HepG2 (cell line): ENCODE measurements at regions not wholly inside any gene's neighbourhood (a gene's known extent, or its start where the extent isn't known, plus 50 kb on each side); places are given as distances from the start of the nearest gene placed in this dataset.

Experiments used
- CEBPB ChIP-seq: IDR thresholded peaks from 2 replicates; pipeline ENCODE4 v1.6.1; 2011; ENCODE audit warnings: low read depth, low read length, improper control_type of control experiment, borderline replicate concordance
- CHD4 ChIP-seq: fragments of 200-600 bp; sonication (generic); IDR thresholded peaks from 2 replicates; pipeline ENCODE4 v1.7.0; 2017; ENCODE audit warnings: mild to moderate bottlenecking, low read length, borderline replicate concordance
- KDM1A ChIP-seq: IDR thresholded peaks from 2 replicates; pipeline ENCODE4 v1.6.1; 2016; ENCODE audit warnings: missing compliant biosample characterization
- MIXL1 ChIP-seq: IDR thresholded peaks from 2 replicates; pipeline ENCODE4 v1.6.1; 2016
- STAT5B ChIP-seq: sonication (generic); formaldehyde crosslinking; IDR thresholded peaks from 2 replicates; pipeline ENCODE4 v1.4.0; 2020; ENCODE audit warnings: missing genetic modification reagents
- ZKSCAN8 ChIP-seq: IDR thresholded peaks from 2 replicates; pipeline ENCODE4 v1.6.1; 2016; ENCODE audit warnings: borderline replicate concordance, missing genetic modification reagents, missing compliant biosample characterization
- ZNF232 ChIP-seq: sonication (generic); formaldehyde crosslinking; IDR thresholded peaks from 2 replicates; pipeline ENCODE4 v1.4.0; 2020; ENCODE audit warnings: missing genetic modification reagents, borderline replicate concordance
- TF ChIP-seq, protein P1 (sequence below), 2 experiments: IDR thresholded peaks; 2 replicates each; pipeline ENCODE4 v1.6.1; 2011 to 2012; ENCODE audit warnings: low read length in 2 of 2, borderline replicate concordance in 1 of 2, low read depth in 1 of 2, mild to moderate bottlenecking in 1 of 2, moderate library complexity in 1 of 2
- TF ChIP-seq, protein P2 (sequence below): sonication (generic); formaldehyde crosslinking; IDR thresholded peaks from 2 replicates; pipeline ENCODE4 v1.5.0; 2020; ENCODE audit warnings: mild to moderate bottlenecking, missing genetic modification reagents, moderate library complexity
- TF ChIP-seq, protein P3 (sequence below): sonication (generic); formaldehyde crosslinking; IDR thresholded peaks from 2 replicates; pipeline ENCODE4 v1.8.1; 2022; ENCODE audit warnings: low read depth, mild to moderate bottlenecking, missing genetic modification reagents

DNA sequence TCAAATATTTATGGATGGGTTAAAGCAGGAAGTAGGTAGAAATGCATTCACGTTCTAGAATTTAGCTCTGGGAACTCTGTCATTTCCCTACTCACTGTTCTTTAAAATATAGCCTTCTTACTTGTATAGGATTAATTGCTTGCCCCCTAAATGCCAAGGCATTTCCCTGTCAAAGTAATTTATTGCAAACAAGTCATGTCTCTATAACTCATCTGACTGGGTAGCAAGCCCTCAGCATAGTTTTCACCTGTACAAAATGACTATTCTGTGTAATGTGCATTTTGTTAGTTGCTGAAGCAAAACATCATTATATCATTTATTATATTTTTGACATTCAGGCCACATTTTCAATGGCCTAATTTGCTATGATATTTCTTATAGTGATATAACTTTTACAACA, 1308.2 kb upstream of the EPHA6 start:
- no peak for TF ChIP-seq MIXL1
- TF ChIP-seq, protein P1, sequence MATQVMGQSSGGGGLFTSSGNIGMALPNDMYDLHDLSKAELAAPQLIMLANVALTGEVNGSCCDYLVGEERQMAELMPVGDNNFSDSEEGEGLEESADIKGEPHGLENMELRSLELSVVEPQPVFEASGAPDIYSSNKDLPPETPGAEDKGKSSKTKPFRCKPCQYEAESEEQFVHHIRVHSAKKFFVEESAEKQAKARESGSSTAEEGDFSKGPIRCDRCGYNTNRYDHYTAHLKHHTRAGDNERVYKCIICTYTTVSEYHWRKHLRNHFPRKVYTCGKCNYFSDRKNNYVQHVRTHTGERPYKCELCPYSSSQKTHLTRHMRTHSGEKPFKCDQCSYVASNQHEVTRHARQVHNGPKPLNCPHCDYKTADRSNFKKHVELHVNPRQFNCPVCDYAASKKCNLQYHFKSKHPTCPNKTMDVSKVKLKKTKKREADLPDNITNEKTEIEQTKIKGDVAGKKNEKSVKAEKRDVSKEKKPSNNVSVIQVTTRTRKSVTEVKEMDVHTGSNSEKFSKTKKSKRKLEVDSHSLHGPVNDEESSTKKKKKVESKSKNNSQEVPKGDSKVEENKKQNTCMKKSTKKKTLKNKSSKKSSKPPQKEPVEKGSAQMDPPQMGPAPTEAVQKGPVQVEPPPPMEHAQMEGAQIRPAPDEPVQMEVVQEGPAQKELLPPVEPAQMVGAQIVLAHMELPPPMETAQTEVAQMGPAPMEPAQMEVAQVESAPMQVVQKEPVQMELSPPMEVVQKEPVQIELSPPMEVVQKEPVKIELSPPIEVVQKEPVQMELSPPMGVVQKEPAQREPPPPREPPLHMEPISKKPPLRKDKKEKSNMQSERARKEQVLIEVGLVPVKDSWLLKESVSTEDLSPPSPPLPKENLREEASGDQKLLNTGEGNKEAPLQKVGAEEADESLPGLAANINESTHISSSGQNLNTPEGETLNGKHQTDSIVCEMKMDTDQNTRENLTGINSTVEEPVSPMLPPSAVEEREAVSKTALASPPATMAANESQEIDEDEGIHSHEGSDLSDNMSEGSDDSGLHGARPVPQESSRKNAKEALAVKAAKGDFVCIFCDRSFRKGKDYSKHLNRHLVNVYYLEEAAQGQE (IDR thresholded peaks at IDR 0.05; ENCODE audit: borderline replicate concordance in 1 of 2, low read depth in 1 of 2, low read length in 2 of 2): no peak
- no peak for TF ChIP-seq ZNF232 (CRISPR knock-in tag)
- TF ChIP-seq, protein P2, sequence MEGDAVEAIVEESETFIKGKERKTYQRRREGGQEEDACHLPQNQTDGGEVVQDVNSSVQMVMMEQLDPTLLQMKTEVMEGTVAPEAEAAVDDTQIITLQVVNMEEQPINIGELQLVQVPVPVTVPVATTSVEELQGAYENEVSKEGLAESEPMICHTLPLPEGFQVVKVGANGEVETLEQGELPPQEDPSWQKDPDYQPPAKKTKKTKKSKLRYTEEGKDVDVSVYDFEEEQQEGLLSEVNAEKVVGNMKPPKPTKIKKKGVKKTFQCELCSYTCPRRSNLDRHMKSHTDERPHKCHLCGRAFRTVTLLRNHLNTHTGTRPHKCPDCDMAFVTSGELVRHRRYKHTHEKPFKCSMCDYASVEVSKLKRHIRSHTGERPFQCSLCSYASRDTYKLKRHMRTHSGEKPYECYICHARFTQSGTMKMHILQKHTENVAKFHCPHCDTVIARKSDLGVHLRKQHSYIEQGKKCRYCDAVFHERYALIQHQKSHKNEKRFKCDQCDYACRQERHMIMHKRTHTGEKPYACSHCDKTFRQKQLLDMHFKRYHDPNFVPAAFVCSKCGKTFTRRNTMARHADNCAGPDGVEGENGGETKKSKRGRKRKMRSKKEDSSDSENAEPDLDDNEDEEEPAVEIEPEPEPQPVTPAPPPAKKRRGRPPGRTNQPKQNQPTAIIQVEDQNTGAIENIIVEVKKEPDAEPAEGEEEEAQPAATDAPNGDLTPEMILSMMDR (CRISPR knock-in tag): no peak
- TF ChIP-seq KDM1A (CRISPR knock-in tag): no peak
- TF ChIP-seq, protein P3, sequence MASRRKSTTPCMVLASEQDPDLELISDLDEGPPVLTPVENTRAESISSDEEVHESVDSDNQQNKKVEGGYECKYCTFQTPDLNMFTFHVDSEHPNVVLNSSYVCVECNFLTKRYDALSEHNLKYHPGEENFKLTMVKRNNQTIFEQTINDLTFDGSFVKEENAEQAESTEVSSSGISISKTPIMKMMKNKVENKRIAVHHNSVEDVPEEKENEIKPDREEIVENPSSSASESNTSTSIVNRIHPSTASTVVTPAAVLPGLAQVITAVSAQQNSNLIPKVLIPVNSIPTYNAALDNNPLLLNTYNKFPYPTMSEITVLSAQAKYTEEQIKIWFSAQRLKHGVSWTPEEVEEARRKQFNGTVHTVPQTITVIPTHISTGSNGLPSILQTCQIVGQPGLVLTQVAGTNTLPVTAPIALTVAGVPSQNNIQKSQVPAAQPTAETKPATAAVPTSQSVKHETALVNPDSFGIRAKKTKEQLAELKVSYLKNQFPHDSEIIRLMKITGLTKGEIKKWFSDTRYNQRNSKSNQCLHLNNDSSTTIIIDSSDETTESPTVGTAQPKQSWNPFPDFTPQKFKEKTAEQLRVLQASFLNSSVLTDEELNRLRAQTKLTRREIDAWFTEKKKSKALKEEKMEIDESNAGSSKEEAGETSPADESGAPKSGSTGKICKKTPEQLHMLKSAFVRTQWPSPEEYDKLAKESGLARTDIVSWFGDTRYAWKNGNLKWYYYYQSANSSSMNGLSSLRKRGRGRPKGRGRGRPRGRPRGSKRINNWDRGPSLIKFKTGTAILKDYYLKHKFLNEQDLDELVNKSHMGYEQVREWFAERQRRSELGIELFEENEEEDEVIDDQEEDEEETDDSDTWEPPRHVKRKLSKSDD (CRISPR knock-in tag): no peak
- no peak for TF ChIP-seq STAT5B (CRISPR knock-in tag)
- TF ChIP-seq CEBPB: no peak
- TF ChIP-seq ZKSCAN8 (CRISPR knock-in tag): no peak
- TF ChIP-seq CHD4: no peak
